PFSK-1 (cell line): ENCODE measurements at regions not wholly inside any gene's neighbourhood (a gene's known extent, or its start where the extent isn't known, plus 50 kb on each side); places are given as distances from the start of the nearest gene placed in this dataset.

Experiments
- FOXP2 ChIP-seq: optimal IDR thresholded peaks from 2 replicates; pipeline ENCODE3; 2011; ENCODE audit warnings: borderline replicate concordance, control low read depth, inconsistent platforms; ENCODE audit not compliant: insufficient read depth; ENCODE audit errors: extremely low read length, extremely low read depth
- POLR2AphosphoS5 ChIP-seq: IDR thresholded peaks from 2 replicates; pipeline ENCODE4 v1.6.1; 2012; ENCODE audit warnings: low read depth, mild to moderate bottlenecking, control low read depth, low read length, moderate library complexity
- REST ChIP-seq, 2 experiments: IDR thresholded peaks; 2 replicates each; pipeline versions ENCODE4 v1.6.1 to v1.8.0; 2011 to 2012; ENCODE audit warnings: low read depth in 2 of 2, low read length in 2 of 2, control low read depth in 1 of 2, inconsistent platforms in 1 of 2, mild to moderate bottlenecking in 1 of 2, moderate library complexity in 1 of 2; ENCODE audit not compliant: insufficient read depth in 1 of 2
- SIN3A ChIP-seq: IDR thresholded peaks from 2 replicates; pipeline ENCODE4 v1.6.1; 2012; ENCODE audit warnings: mild to moderate bottlenecking, low read length, moderate library complexity, borderline replicate concordance; ENCODE audit not compliant: insufficient read depth
- TAF1 ChIP-seq: IDR thresholded peaks from 2 replicates; pipeline ENCODE4 v1.6.1; 2012; ENCODE audit warnings: low read length, control low read depth, borderline replicate concordance; ENCODE audit not compliant: insufficient read depth

- TF ChIP-seq FOXP2 (no peak), POLR2AphosphoS5 (no peak), REST (IDR thresholded peaks at IDR 0.05; ENCODE audit: insufficient read depth in 1 of 2, low read depth in 2 of 2, low read length in 2 of 2) (no peak), TAF1 (no peak), SIN3A (no peak)
These were observed 441.7 kb downstream of the TBL1XR1 start for GRCh38 chr3:176755552-176755951.

GRCh38 chr3:176741664-176742047 is 455.6 kb downstream of the TBL1XR1 start:
- TF ChIP-seq POLR2AphosphoS5 (no peak), TAF1 (no peak), FOXP2 (no peak), SIN3A (no peak), REST (IDR thresholded peaks at IDR 0.05; ENCODE audit: insufficient read depth in 1 of 2, low read depth in 2 of 2, low read length in 2 of 2) (no peak)

- TF ChIP-seq REST (IDR thresholded peaks at IDR 0.05; ENCODE audit: insufficient read depth in 1 of 2, low read depth in 2 of 2, low read length in 2 of 2) (no peak), TAF1 (no peak), POLR2AphosphoS5 (no peak), SIN3A (no peak), FOXP2 (no peak)
These were observed 456.2 kb downstream of the TBL1XR1 start for GRCh38 chr3:176740906-176741663.

- TF ChIP-seq REST (IDR thresholded peaks at IDR 0.05; ENCODE audit: insufficient read depth in 1 of 2, low read depth in 2 of 2, low read length in 2 of 2) = no peak
- no peak for TF ChIP-seq SIN3A
- no peak for TF ChIP-seq TAF1
- no peak for TF ChIP-seq FOXP2
- TF ChIP-seq POLR2AphosphoS5 = no peak
These were observed 458.1 kb downstream of the TBL1XR1 start for GRCh38 chr3:176739159-176739558.
